Fibroblast of the aortic adventitia (primary cell): ENCODE measurements at regions not wholly inside any gene's neighbourhood (a gene's known extent, or its start where the extent isn't known, plus 50 kb on each side); places are given as distances from the start of the nearest gene placed in this dataset.
"Not testable (repeated sequence)": the region's sequence is repeated elsewhere in the genome, so short reads cannot be mapped to it uniquely, and the experiment has no call there.

Experiments
- DNase-seq: peaks from one replicate; pipeline ENCODE4 v3.0.0-alpha.2; 2010; ENCODE audit warnings: low read depth
- H3K4me3 ChIP-seq: 2 replicates; pipeline ENCODE4 v1.5.1; 2011; ENCODE audit warnings: low read depth, mild to moderate bottlenecking, control low read depth, low read length, moderate library complexity
- CTCF ChIP-seq: IDR thresholded peaks from 2 replicates; pipeline ENCODE4 v1.5.1; 2011; ENCODE audit warnings: mild to moderate bottlenecking, low read length, control low read depth, inconsistent platforms; ENCODE audit not compliant: insufficient read depth

DNA sequence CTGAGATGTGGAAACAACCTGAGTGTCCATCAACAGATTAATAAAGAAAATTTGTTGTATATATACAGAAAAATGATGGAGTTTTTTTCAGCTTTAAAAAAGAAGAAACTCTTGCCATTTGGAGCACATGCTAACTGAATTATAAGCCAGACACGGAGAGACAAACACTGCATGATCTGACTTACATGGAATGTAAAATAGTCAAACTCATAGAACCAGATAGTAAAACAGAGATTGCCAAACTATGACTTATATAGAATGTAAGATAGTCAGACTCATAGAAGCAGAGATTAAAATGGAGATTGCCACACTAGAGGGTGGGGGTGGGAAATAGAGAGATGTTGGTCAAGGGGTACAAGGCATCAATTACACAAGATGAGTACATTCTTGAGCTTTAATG, 1786.6 kb downstream of the PLA2G4A start:
- no peak for TF ChIP-seq CTCF
- DNase-seq = peak; percentile 30
- no peak overlapping the region for H3K4me3 ChIP-seq

DNA sequence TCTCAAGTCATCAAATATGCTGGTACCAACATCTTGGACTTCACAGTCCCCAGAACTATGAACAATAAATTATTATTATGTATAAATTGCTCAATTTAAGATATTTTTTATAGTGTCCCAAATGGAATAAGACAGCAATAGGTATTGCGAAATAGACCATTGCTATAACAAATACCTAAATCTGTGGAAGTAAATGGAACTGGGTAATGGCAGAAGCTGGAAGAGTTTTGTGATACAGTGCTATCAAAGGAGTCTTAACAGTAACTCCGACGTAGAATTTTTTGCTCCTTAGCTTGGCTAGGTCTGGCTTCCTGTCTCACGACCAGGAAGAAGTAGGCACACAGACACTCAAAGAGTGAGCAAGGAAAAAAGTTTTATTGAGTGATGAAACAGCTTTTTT, 1791.5 kb downstream of the PLA2G4A start:
- DNase-seq = no peak
- no peak overlapping the region for H3K4me3 ChIP-seq
- TF ChIP-seq CTCF = no peak

DNA sequence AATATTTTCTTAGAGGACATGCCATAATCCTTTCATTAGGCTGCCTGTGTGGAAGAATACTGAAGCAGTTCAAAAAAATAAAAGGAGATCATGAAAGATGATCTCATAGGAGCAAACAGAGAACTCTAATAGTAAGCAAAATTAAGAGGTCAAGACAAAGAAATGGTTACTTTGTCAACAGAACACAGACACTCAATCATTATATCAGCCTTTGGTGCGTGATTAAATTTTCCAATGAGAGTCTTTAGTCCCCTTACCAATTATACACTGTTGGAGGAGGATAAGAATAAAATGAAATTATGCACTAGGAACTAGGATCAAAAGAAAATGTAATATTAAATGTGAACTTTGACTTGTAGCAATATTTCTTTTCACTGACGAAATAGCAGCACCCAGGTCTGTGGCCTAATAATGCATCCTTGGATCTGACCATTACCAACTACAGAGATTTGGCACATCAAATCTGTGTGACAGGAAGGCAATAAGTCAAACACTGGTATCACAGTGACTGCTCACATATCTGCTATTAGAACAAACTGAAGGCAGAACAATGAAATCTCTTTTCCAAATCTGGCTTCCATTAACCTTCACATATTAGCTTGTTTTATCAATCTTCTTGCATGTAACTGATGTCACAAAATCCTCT, 1812.9 kb downstream of the PLA2G4A start:
- DNase-seq = no peak
- H3K4me3 ChIP-seq = no peak overlapping the region
- no peak for TF ChIP-seq CTCF

DNA sequence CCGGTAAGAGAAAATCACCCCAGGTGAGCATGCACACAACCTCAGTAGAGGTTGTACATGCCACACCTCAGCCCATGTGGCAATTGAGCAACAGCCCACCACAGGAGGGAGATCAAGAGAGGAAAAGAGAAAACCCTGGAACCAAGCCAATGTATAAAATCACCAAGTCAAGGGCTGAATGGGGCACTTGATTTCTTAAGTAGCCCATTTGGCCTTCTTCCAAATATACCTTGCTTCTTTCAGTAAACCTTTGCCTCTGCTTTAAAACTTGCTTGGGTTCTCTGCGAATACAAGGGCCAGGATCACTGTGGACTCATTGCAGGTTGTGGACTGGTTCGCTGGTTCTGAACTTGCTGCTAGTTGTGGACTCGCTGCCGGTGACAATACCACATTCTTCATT, 1814.0 kb downstream of the PLA2G4A start:
- TF ChIP-seq CTCF = no peak
- DNase-seq = no peak
- H3K4me3 ChIP-seq = no peak overlapping the region

DNA sequence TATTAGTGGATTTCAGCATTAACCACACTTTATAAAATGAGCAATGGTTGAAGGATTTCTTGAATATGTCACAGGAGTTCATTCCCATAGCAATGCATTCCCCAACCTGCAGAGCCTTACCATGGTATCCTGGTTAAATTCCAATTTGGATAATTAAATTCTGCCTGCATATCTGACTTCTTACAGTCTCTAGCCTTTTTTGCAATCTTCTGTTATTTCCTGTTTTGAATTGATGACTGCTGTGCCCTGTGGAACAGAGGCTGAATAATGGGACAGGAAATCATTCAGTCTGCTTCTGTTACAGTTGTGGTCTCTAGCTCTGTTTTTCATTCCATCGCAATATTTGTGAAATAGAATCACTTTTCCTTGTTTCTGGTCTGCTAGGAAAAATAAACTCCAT, 1823.9 kb downstream of the PLA2G4A start:
- peak; percentile 15 for DNase-seq

DNA sequence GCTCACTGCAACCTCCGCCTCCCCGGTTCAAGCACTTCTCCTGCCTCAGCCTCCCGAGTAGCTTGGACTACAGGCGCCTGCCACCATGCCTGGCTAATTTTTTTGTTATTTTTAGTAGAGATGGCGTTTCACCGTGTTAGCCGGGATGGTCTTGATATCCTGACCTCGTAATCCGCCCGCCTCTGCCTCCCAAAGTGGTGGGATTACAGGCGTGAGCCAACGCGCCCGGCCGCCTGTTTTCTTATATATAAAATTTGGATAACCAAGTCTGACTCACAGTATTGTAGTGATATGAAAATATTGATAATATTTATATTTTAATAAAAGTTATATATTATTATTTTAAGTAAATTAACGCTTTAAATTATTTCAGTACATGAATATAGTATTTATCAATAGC, 1821.7 kb downstream of the BRINP3 start:
- not testable (repeated sequence) for DNase-seq, H3K4me3 ChIP-seq

More for the DNA sequence above, 1823.9 kb downstream of the PLA2G4A start:
- no peak overlapping the region for H3K4me3 ChIP-seq
- TF ChIP-seq CTCF = no peak

DNA sequence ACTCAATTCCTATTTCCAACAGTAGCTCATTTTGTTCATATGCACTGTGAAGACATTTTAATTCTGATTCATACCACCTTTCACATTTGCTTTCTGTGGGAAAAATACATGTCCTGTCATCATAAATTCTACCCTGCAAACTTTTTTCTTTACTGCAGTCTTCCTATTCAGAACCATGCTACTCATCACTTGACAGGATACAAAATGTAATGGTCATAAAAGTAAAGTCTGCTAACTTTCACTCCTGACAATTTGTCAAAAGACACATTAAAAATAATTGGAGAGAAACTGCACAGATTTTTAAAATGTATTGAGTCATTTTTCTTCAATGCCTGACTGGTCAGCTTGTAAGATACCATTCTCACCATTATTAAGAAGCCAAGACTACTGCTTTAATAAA, 1817.1 kb downstream of the BRINP3 start:
- no peak for TF ChIP-seq CTCF

More for the DNA sequence above, 1817.1 kb downstream of the BRINP3 start:
- no peak for DNase-seq
- H3K4me3 ChIP-seq = no peak overlapping the region
